ENCODE measurements at regions not wholly inside any gene's neighbourhood (a gene's known extent, or its start where the extent isn't known, plus 50 kb on each side); places are given as distances from the start of the nearest gene placed in this dataset.
A peak's percentile ranks its signal among the peaks of the same experiment; 100 is the strongest.

DNA sequence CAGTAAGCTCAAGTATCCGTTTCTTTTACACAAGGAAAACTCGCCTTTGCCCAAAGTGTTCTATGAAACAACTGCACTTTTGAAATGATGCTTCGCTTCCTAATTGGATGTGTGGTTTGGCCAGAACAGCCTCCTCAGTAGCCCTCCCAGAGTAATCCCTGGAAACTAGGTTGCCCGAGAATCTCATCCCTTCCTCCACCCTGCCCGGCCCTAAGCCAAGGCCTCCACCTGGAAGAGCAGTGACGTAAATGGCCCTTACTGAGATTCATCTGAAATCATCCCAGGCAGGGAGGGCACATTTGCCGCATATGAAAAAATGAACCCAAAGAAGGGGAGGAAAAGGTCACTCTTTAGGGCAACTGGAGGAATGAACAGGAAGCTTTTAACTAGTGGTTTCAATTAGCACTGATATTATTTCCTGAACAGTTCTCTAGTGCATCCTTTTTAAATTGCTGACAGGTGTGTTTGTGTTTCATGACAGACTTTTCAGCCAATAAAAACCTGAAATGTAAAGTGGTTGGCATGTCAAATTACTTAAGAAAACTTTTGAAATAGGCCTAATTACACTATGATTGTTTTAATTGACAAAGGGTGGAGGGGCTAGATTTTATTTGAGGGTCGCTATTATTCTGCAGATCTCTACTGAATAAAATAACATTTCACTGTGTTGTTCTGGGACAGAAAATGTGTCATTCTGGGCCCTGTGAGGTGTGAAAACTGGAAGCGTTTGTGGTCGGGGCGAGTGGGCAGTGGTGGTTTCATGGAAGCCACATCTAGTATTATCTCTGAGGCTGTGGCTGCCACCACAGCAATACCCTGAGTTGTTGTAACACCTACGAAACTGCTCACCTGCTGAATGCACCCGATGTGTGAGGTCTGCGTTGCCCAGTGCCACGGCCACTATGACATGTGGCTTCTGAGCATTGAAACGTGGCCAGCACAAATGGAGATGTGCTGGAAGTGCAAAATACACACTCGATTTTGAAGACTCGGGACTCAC lies 112.1 kb downstream of the ZIC5 start:
- Mint-ChIP-seq H3K36me3 (ENCODE audit: low read depth) (peaks cover 9% of the 10 kb centered on the region), H3K4me1 (ENCODE audit: low read depth) (peaks cover 14% of the 10 kb centered on the region), H3K27ac (peak overlapping the region; percentile 72), H3K9me3 (no peaks in the 10 kb centered on the region), H3K4me3 (no peak overlapping the region), H3K27me3 (peaks cover 18% of the 10 kb centered on the region)

DNA sequence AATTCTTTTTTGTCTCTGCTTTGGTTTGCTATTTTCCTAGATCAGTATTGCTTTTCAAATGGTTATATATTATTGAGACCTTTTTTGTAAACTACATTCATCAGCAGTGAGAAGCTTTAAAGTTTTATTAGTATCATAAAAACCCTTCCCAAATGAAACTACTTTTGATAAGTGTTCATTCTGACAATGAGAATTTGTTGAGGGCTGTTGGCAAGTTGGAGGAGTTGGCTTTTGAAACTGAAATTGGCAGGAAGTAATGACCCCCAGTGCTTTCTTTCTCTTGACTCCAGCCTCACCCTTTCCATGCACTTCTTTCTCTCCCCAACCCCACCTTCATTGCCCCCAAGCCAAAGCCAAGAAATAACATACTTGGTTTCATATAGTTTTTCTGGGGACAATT lies 113.8 kb downstream of the ZIC5 start:
- Mint-ChIP-seq H3K27me3 (peaks cover 18% of the 10 kb centered on the region), H3K27ac (no peak overlapping the region), H3K4me3 (no peak overlapping the region), H3K9me3 (no peaks in the 10 kb centered on the region), H3K36me3 (ENCODE audit: low read depth) (peaks cover 4% of the 10 kb centered on the region), H3K4me1 (ENCODE audit: low read depth) (peaks cover 14% of the 10 kb centered on the region)

DNA sequence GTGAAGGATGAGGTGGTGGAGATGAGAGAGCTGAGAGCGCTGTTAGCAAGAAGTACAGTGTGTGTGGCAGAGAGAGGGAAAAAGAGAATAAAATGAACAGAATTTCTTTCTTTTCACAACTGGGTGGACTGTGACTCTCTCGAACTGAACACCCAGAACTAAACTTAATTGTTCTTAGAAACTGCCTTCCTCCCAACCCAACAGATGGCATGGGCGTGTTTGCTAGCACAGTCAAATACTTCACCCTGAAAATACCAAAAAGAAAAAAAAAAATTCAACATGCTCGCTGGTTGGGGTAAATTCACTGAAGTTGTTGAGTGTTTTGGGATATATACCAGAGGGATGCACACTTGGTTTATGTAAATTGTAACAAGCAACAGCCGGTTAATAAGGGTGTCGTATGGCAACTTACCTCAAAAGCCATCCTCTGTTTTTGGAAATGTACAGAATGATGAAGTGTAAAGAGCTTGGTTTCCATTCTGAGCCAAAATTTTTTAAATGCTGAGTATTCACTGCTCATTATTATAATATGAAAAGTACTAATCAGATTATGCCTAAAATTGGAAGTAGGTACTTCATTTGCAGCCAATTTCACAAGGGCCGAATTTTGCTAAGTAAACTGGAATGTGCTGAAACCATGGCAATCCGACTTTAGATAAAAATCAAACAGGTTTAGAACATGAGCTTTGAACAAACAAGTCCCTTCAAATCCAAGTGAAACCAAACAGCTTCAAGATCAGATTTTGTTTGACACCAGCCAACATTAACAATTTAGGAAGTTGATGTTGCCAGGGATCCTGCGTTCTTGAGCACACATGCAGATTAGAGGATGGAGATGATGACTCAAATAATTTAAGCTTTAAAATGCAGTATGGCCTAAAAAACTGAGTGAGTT lies 115.8 kb downstream of the ZIC5 start:
- Mint-ChIP-seq H3K36me3 (ENCODE audit: low read depth) (no peaks in the 10 kb centered on the region), H3K27me3 (peaks cover 14% of the 10 kb centered on the region), H3K4me3 (no peak overlapping the region), H3K27ac (no peak overlapping the region), H3K9me3 (no peaks in the 10 kb centered on the region), H3K4me1 (ENCODE audit: low read depth) (peaks cover 14% of the 10 kb centered on the region)

DNA sequence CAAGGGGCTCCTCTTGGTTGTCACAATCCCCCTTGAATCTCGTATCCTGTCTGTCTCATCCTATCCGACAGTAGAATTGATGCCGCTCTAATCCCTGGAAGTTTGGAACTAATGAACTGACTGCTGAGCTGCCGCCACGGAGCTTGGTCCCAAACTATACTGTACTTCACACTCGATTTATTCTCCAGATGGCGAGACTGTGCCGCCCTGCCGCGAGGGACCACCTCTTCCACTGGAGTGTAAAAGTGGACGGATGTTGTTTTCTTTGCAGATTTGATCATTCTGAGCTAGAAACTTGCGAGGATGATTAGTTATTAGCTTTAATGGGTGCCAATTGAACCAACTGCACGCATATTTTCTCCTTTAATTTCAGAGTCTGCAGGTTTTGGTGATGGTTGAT lies 117.2 kb downstream of the ZIC5 start:
- Mint-ChIP-seq H3K27ac (no peak overlapping the region), H3K27me3 (peaks cover 14% of the 10 kb centered on the region)

DNA sequence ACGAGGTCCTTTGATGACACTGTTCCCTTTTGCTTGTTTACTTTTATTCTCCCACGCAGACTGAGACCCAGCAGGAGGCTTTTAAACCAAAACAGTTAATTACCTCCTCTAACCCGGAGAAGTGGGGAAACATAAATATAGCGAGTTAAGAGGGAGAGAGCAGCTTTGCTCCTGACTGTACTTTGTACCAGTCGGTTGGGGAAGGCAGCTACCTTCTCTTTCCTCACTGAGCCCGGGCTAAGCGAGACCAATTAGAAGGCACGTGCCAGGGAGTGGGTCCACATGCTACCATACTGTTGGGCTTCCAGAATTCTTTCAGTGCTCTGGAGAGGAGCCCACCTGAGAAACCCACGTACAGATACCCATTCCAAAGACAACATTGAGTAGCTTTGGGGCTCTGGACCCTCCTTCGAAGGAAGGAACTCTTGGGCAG lies 124.2 kb downstream of the ZIC5 start:
- H3K9me3 Mint-ChIP-seq, result no peaks in the 10 kb centered on the region
- no peaks in the 10 kb centered on the region for H3K36me3 Mint-ChIP-seq (ENCODE audit: low read depth)
- H3K27ac Mint-ChIP-seq, result no peak overlapping the region
- no peak overlapping the region for H3K4me3 Mint-ChIP-seq
- H3K4me1 Mint-ChIP-seq (ENCODE audit: low read depth), result no peaks in the 10 kb centered on the region
- no peaks in the 10 kb centered on the region for H3K27me3 Mint-ChIP-seq

More for the DNA sequence above, 117.2 kb downstream of the ZIC5 start:
- Mint-ChIP-seq H3K36me3 (ENCODE audit: low read depth) (no peaks in the 10 kb centered on the region), H3K4me3 (no peak overlapping the region), H3K9me3 (no peaks in the 10 kb centered on the region), H3K4me1 (ENCODE audit: low read depth) (peaks cover 7% of the 10 kb centered on the region)

DNA sequence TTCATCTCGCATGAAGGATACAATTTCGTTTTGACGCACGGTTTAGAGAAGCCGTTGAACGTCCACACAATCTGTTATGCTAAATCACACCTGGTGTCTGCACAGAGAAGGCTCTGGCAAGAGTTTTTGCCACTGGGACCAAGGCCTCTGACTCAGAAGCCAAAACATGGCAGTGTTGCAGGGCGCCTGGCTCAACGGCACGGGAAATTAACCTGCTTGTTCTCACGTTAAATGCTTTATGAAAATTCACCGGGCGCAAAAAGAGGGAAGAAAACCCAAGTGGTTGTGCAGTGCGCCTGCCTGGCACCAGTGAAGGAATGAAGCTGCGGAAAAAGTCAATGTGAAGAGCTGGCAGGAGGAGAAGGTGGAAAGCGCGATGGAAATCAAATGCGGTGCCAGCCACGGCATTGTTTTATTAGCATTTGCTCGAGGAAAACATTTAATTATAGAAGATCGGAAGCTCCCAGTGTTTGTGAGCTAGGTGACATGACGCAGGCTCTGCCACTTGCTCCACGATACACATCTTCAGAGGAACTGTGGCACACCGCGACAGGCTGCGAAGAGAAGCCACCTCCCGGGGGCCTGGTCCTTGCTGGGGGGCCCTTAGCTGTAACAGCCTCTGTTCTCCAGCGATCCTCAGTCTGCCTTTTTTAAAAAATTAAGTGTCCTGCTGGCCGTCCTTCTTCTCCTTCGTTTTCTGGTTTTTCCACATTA lies 126.2 kb downstream of the ZIC5 start:
- no peak overlapping the region for H3K27ac Mint-ChIP-seq
- H3K27me3 Mint-ChIP-seq, result no peaks in the 10 kb centered on the region
- H3K4me1 Mint-ChIP-seq (ENCODE audit: low read depth), result no peaks in the 10 kb centered on the region
- H3K9me3 Mint-ChIP-seq, result no peaks in the 10 kb centered on the region
- no peak overlapping the region for H3K4me3 Mint-ChIP-seq
- no peaks in the 10 kb centered on the region for H3K36me3 Mint-ChIP-seq (ENCODE audit: low read depth)

DNA sequence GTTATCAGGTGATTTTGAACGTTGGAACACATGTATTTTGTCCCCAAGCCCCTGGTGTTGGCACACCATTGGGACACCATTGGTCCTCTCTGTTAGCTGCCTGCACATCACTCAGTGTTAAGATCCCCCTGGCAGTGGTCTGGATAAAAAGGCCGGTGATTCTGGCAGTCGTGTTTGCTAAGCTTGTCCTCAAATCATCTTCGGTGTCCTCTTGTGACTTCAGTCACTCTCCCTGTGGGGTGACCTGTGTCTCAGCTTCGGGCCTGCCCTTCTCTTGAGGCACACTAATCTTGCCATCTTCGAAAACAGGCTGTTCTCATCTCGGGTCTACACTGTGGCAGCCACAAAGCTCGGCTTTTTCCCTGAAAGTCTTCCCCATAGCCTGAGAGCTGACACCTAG lies 127.1 kb downstream of the ZIC5 start:
- no peaks in the 10 kb centered on the region for H3K4me1 Mint-ChIP-seq (ENCODE audit: low read depth)
- no peaks in the 10 kb centered on the region for H3K9me3 Mint-ChIP-seq
- no peak overlapping the region for H3K4me3 Mint-ChIP-seq
- H3K27me3 Mint-ChIP-seq, result no peaks in the 10 kb centered on the region
- no peaks in the 10 kb centered on the region for H3K36me3 Mint-ChIP-seq (ENCODE audit: low read depth)
- H3K27ac Mint-ChIP-seq, result no peak overlapping the region

DNA sequence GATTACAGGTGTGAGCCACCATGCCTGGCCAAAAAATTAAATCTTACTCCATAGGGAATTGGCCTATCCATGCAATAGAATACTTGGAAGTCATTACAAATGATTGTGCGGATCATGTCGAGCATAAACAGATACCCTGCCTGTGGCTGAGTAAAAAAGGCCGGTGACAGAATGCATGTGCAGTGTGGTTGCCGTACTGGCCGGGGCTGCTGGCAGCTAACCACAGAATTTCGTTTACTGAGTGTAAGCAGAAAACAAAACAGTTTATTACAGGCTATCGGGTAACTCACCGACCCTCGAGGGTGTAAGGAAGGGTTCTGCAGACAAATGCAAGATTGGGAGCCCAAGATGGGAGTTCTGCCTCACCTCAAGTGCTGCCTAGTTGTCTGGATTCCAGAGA lies 127.7 kb downstream of the ZIC5 start:
- no peaks in the 10 kb centered on the region for H3K27me3 Mint-ChIP-seq
- H3K9me3 Mint-ChIP-seq, result no peaks in the 10 kb centered on the region
- H3K4me1 Mint-ChIP-seq (ENCODE audit: low read depth), result no peaks in the 10 kb centered on the region
- H3K27ac Mint-ChIP-seq, result no peak overlapping the region
- no peak overlapping the region for H3K4me3 Mint-ChIP-seq
- H3K36me3 Mint-ChIP-seq (ENCODE audit: low read depth), result no peaks in the 10 kb centered on the region

DNA sequence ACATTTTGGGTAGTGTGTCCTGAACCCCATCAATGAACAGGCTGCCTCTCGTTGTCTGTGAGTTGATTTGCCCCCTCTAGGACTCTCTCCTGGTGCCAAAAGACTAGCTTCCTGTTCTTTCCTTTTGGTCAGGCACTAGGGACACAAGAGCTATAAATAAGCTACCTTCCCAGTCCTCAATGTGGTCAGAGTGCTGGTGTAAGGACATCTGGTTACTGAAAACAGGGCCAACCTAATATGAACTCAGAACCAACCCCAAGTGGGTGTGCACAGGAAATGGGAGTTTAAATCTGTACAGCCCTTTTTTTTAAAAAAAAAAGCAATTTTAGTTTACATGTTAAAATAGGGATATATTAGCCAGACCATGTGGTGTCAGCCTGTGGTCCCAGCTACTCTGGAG lies 129.2 kb downstream of the ZIC5 start:
- H3K4me1 Mint-ChIP-seq (ENCODE audit: low read depth), result no peaks in the 10 kb centered on the region
- no peaks in the 10 kb centered on the region for H3K9me3 Mint-ChIP-seq
- H3K27ac Mint-ChIP-seq, result no peak overlapping the region
- no peak overlapping the region for H3K4me3 Mint-ChIP-seq
- H3K36me3 Mint-ChIP-seq (ENCODE audit: low read depth), result no peaks in the 10 kb centered on the region
- H3K27me3 Mint-ChIP-seq, result no peaks in the 10 kb centered on the region

DNA sequence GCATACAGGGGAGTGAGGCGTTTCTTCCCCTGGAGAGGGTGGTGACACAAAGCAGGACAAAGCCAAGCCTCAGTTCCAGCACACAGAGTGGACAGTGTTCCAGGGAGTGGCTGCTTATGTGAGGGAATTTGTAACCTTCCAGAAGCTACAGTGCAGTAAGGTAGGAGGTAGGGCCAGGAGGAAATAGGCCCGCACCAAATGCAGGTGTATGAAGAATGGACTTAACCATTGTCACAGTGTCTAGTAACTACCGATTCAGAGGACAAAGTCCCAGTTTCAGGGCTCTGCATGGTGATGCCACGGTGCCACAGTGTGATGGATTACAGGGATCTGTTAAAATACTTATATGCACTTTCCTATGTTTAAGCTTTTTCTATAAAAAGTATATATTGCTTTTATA lies 135.3 kb downstream of the ZIC5 start:
- Mint-ChIP-seq H3K9me3 (no peaks in the 10 kb centered on the region), H3K27ac (no peak overlapping the region), H3K36me3 (ENCODE audit: low read depth) (no peaks in the 10 kb centered on the region), H3K4me3 (no peak overlapping the region), H3K27me3 (no peaks in the 10 kb centered on the region), H3K4me1 (ENCODE audit: low read depth) (no peaks in the 10 kb centered on the region)

DNA sequence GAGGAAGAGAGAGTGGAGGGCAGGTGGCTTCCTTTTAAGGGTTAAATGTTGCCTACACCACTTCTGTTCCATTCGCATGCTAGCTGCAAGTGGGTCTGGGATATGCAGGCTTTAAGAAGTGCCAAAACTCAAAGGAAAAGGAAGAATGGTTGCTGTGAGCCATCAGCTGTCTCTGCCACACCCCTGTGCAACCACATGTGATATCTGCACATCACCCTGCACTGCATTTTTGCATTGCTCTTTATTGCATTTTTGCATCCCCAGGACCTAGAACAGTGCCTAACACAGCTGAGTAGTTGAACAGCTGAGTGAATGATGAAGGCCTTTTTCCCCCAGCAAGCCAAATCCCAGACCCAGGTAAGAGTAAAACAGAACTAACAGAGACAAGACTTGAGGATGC lies 136.1 kb downstream of the ZIC5 start:
- Mint-ChIP-seq H3K36me3 (ENCODE audit: low read depth) (no peaks in the 10 kb centered on the region), H3K9me3 (no peaks in the 10 kb centered on the region), H3K27me3 (no peaks in the 10 kb centered on the region), H3K4me3 (no peak overlapping the region), H3K27ac (no peak overlapping the region), H3K4me1 (ENCODE audit: low read depth) (no peaks in the 10 kb centered on the region)

DNA sequence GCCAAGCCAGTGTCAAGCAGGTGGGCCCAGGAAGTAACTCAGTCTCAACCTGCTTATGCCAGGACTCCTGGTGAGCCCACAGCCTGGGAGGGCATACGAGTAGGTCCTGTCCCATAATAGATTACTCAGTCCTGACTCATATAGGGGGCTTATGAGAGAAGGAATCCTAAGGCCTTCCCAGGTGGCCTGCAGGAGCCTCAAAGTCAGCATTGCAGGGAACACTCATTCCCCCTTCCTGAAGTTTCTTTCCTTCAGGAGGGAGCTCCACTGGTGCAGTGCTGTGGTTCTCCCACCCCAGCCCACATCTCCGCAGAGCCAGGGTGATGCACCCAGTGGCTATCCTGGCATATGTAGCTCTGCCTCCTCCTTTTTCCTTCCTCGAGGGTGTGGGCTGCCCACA lies 137.3 kb downstream of the ZIC5 start:
- Mint-ChIP-seq H3K4me3 (no peak overlapping the region), H3K4me1 (ENCODE audit: low read depth) (no peaks in the 10 kb centered on the region), H3K27me3 (no peaks in the 10 kb centered on the region), H3K9me3 (no peaks in the 10 kb centered on the region), H3K27ac (no peak overlapping the region), H3K36me3 (ENCODE audit: low read depth) (no peaks in the 10 kb centered on the region)

DNA sequence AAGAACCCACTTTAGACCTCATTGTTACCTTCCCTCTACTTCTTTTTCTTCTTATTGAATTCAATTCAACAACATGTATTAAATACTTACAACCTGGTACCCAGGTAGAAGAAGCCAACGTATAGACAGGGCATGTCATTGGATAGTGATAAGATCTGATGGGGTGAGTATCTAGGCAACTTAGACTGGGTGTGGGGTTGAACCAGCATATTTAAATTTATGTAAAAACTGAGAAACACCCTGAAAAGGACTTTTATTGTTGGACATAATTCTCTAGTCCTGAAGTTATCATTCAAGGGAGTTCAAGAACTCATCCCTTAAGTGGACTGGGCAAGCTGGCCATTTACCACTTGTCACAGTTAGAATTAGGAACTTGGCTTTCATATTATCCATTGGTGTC lies 139.2 kb downstream of the ZIC5 start:
- Mint-ChIP-seq H3K36me3 (ENCODE audit: low read depth) (no peaks in the 10 kb centered on the region), H3K9me3 (no peaks in the 10 kb centered on the region), H3K27me3 (no peaks in the 10 kb centered on the region), H3K4me3 (no peak overlapping the region), H3K27ac (no peak overlapping the region), H3K4me1 (ENCODE audit: low read depth) (no peaks in the 10 kb centered on the region)

DNA sequence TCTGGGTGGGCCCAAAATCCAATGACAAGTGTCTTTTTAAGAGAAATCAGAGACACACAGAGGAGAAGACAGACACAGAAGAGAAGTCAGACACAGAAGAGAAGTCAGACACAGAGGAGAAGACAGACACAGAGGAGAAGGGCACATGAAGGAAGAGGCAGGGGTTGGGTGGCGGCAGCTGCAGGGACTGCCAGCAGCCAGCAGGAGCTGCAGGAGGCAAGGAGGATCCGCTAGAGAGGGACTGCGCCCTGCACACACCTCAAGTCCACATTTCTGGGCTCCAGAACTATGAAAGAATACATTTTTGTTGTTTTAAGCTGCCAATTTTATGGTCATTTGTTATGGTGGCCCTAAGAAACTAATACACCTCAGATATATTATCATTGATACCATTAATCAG lies 140.6 kb downstream of the ZIC5 start:
- H3K27me3 Mint-ChIP-seq, result no peaks in the 10 kb centered on the region
- H3K4me3 Mint-ChIP-seq, result no peak overlapping the region
- no peaks in the 10 kb centered on the region for H3K4me1 Mint-ChIP-seq (ENCODE audit: low read depth)
- H3K36me3 Mint-ChIP-seq (ENCODE audit: low read depth), result no peaks in the 10 kb centered on the region
- no peaks in the 10 kb centered on the region for H3K9me3 Mint-ChIP-seq
- no peak overlapping the region for H3K27ac Mint-ChIP-seq
